ENCODE measurements at regions not wholly inside any gene's neighbourhood (a gene's known extent, or its start where the extent isn't known, plus 50 kb on each side); places are given as distances from the start of the nearest gene placed in this dataset.

DNA sequence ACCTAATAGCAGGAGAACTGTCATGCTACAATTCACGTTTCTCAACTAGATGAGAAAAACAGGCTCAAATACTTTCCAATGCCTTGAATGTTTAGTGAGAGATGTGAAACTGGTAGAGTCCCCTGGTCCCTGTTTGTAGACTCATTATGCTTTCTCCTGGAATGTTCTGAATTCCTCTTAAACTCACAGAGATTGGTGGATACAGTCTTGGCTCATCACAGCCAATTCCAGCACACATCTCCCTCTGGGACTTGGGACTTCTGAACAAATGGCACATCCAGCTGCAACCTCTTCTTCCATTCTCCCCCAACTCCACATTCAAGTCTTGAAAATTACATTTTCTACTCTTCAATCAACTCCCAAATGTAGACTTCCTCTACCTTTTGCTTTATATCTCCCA lies 58.4 kb upstream of the NT5C1B start (continued):
- TF ChIP-seq, protein P1, sequence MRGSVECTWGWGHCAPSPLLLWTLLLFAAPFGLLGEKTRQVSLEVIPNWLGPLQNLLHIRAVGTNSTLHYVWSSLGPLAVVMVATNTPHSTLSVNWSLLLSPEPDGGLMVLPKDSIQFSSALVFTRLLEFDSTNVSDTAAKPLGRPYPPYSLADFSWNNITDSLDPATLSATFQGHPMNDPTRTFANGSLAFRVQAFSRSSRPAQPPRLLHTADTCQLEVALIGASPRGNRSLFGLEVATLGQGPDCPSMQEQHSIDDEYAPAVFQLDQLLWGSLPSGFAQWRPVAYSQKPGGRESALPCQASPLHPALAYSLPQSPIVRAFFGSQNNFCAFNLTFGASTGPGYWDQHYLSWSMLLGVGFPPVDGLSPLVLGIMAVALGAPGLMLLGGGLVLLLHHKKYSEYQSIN (CRISPR knock-in tag; IDR thresholded peaks at IDR 0.05; ENCODE audit: borderline replicate concordance) = no peak
- TF ChIP-seq ZNF607 (CRISPR knock-in tag; IDR thresholded peaks at IDR 0.05; ENCODE audit: borderline replicate concordance) (no peak), RORA (CRISPR knock-in tag; IDR thresholded peaks at IDR 0.05) (no peak)

GRCh38 chr2:18645315-18645714 lies 55.9 kb upstream of the NT5C1B start:
- no peak overlapping the region for H3K27ac ChIP-seq (ENCODE audit: extremely low read length, insufficient read depth, low read length)
- no peak for FAIRE-seq
- H2AFZ ChIP-seq (ENCODE audit: low read length) = no peak overlapping the region
- H3K9ac ChIP-seq (ENCODE audit: insufficient read depth, low read depth, low read length) = no peak overlapping the region
- H3K79me2 ChIP-seq (ENCODE audit: insufficient read depth, low read length) = no peaks in the 10 kb centered on the region
- ChIA-PET POLR2A (no interaction called here), CTCF (ENCODE audit: low intra/inter-chr PET ratio, low total read pairs) (no interaction called here)
- DNase-seq (ENCODE audit: low spot score) = no peak
- H3K27me3 ChIP-seq (ENCODE audit: control insufficient read depth in 1 of 2, insufficient read depth in 2 of 2, low read length in 2 of 2) = no peaks in the 10 kb centered on the region
- no peaks in the 10 kb centered on the region for H3K4me1 ChIP-seq (ENCODE audit: insufficient read depth, low read length)
- intact Hi-C loops (cut with micrococcal nuclease; ENCODE audit: unreplicated experiment) = no loop called here
- H4K20me1 ChIP-seq (ENCODE audit: insufficient read depth, low read length) = no peaks in the 10 kb centered on the region
- no peaks in the 10 kb centered on the region for H3K36me3 ChIP-seq (replicated peaks in 1 of 2; ENCODE audit: control insufficient read depth in 1 of 2, insufficient read depth in 2 of 2, low read length in 2 of 2)
- BruUV-seq (replicated peaks) = no TSS peak
- no peak for ATAC-seq
- no peak overlapping the region for H3K4me3 ChIP-seq (replicated peaks in 1 of 3; ENCODE audit: insufficient read depth in 1 of 3, low read depth in 2 of 3, low read length in 3 of 3)
- H3K4me2 ChIP-seq (ENCODE audit: low read depth, low read length) = no peak overlapping the region
- in situ Hi-C loops (cut with HindIII; ENCODE audit: extremely low pct_ligation_motif_present, low pct_unique_long_range_greater_than_20kb) = no loop called here
- H3K9me3 ChIP-seq (ENCODE audit: low read length) = no peaks in the 10 kb centered on the region
- TF ChIP-seq IRF9 (CRISPR knock-in tag; IDR thresholded peaks at IDR 0.05; ENCODE audit: borderline replicate concordance) (no peak), ZNF317 (CRISPR knock-in tag; IDR thresholded peaks at IDR 0.05) (no peak), HMG20B (CRISPR knock-in tag; conservative IDR thresholded peaks at IDR 0.05) (no peak), ZNF274 (CRISPR knock-in tag; IDR thresholded peaks at IDR 0.05) (no peak), NONO (IDR thresholded peaks at IDR 0.05) (no peak), NONO (CRISPR knock-in tag; conservative IDR thresholded peaks at IDR 0.05) (no peak), ZC3H4 (CRISPR knock-in tag; IDR thresholded peaks at IDR 0.05; ENCODE audit: borderline replicate concordance) (no peak), FOXC1 (CRISPR knock-in tag; IDR thresholded peaks at IDR 0.05; ENCODE audit: borderline replicate concordance) (no peak), ZNF761 (CRISPR knock-in tag; conservative IDR thresholded peaks at IDR 0.05) (no peak), ZMYM3 (CRISPR knock-in tag; IDR thresholded peaks at IDR 0.05) (no peak)
- TF ChIP-seq, protein P2, sequence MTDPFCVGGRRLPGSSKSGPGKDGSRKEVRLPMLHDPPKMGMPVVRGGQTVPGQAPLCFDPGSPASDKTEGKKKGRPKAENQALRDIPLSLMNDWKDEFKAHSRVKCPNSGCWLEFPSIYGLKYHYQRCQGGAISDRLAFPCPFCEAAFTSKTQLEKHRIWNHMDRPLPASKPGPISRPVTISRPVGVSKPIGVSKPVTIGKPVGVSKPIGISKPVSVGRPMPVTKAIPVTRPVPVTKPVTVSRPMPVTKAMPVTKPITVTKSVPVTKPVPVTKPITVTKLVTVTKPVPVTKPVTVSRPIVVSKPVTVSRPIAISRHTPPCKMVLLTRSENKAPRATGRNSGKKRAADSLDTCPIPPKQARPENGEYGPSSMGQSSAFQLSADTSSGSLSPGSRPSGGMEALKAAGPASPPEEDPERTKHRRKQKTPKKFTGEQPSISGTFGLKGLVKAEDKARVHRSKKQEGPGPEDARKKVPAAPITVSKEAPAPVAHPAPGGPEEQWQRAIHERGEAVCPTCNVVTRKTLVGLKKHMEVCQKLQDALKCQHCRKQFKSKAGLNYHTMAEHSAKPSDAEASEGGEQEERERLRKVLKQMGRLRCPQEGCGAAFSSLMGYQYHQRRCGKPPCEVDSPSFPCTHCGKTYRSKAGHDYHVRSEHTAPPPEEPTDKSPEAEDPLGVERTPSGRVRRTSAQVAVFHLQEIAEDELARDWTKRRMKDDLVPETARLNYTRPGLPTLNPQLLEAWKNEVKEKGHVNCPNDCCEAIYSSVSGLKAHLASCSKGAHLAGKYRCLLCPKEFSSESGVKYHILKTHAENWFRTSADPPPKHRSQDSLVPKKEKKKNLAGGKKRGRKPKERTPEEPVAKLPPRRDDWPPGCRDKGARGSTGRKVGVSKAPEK (CRISPR knock-in tag; IDR thresholded peaks at IDR 0.05; ENCODE audit: borderline replicate concordance) = no peak
- TF ChIP-seq, protein P3, sequence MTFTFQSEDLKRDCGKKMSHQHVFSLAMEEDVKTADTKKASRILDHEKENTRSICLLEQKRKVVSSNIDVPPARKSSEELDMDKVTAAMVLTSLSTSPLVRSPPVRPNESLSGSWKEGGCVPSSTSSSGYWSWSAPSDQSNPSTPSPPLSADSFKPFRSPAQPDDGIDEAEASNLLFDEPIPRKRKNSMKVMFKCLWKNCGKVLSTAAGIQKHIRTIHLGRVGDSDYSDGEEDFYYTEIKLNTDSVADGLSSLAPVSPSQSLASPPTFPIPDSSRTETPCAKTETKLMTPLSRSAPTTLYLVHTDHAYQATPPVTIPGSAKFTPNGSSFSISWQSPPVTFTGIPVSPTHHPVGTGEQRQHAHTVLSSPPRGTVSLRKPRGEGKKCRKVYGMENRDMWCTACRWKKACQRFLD (CRISPR knock-in tag; IDR thresholded peaks at IDR 0.05; ENCODE audit: borderline replicate concordance) = no peak
